Left hindlimb (tissue), 1 donor: ENCODE measurements at regions not wholly inside any gene's neighbourhood (a gene's known extent, or its start where the extent isn't known, plus 50 kb on each side); places are given as distances from the start of the nearest gene placed in this dataset.
"Not testable (repeated sequence)": the region's sequence is repeated elsewhere in the genome, so short reads cannot be mapped to it uniquely, and the experiment has no call there.

Experiments used
- DNase-seq: peaks from one replicate; pipeline ENCODE4 v3.0.0-alpha.2; 2018

DNA sequence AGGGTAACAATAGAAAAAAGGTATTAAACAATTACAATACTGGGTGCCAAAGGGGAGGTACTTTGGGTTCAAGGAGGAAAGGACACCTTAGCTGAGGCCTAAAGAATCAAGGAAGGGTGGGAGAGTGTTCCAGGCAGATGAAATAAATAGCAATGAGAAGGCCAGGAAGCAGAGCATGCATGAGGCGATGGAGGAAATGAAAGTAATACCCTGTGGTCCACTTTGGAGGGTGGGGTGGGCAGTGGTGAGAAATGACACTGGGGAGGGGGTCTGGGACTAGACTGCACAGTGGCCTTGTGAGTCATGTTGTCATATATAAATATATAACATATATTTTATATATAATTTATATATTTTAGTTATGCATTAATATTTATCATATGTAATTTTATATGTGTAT lies 55.9 kb downstream of the BHLHE40 start:
- no peak for DNase-seq

DNA sequence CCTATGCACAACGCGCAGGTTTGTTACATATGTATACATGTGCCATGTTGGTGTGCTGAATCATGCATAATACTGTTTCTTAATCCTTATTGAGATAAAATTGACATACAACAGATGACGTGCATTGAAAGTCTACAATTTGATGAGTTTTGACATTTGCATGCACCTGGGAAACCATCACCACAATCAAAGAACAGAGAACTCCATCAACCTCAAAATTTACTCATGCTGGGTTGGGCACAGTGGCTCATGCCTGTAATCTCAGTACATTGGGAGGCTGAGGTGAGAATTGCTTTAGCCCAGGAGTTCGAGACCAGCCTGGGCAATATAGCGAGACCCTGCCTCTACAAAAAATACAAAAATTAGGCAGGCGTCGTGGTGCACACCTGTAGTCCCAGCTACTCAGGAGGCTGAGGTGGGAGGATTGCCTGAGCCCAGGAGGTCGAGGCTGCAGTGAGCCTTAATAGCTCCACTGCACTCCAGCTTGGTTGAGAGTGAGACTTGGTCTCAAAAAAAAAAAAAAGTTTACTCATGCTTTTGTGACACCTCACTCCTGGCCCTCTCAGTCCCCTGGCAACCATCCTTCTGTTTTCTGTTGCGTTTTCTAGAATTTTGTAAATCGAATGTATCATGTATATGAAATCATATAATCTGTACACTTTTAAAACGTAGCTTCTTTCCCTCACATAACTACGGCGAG lies 56.6 kb downstream of the BHLHE40 start:
- DNase-seq = no peak

DNA sequence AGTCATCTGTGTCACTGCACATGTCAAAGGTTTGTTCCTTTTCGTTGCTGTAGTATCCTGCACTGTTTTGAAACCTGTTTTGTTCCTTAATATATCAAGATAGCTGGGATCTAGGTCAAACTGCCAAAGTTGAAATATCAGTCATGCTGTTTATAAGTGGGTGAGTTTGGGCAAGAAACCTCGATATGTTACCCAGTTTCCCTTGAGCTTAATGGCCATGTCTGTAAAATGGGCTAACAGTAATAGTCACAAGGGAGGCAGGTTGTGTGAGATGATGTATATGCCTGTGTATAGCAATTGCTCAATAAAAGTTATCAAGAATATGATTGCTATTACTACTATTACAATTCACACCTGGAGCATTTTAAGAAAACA lies 57.1 kb downstream of the BHLHE40 start:
- DNase-seq = no peak

DNA sequence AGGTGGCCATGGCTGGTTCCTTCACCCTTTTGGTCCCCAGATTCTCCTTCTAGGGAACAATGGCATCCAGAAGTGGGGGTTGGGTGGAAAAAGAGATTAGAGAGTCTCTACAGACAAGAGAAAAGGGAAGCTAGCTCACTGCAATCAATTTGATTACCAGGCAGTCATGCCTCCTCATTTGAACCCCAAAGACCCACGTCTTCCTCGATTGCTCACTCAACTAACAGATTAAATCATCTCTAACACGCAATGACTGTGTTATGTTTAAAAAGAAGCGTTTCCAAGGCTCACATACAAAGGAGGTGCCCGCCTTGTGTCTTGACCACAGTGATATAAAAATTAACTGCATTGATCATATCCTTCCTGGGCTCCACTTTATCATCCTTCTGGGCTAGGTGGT lies 57.6 kb downstream of the BHLHE40 start:
- DNase-seq = no peak

DNA sequence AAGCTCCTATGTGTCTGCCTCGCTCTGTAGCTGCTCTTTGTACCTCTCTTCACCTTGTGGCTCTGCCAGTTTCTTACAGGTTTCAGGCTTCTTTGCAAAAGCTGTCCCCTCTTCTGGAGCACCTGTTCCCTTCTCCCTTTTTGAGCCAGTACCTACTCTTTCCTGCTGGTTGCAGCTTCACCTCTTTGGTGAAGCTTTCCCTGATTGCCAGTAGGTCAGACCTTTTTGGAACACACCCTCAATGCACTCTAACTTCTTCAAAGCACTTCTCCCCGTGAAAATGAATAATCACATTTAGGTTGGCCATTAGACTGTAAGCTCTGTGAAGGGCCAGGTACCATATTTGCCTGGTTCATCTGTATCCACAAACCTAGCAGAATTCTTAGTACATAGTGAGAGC lies 60.3 kb downstream of the BHLHE40 start:
- DNase-seq = no peak

DNA sequence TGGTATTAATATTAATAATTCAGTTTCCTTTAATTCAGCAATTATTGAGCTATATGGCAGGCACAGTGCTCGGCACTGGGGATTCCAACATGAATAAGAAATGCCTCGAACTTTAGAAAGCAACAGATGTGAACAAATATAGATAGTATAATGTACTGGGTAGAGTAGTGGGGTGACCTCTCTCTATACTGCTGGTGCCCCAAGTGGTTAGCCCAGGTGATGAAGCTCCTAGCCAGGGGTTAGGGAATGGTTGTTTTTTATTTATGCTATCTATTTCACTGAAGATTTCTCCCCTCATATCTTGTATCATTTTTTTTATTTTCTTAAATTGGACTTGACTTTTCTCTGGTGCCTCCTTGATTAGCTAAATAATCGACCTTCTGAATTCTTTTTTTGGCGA lies 62.1 kb downstream of the BHLHE40 start:
- DNase-seq = no peak

DNA sequence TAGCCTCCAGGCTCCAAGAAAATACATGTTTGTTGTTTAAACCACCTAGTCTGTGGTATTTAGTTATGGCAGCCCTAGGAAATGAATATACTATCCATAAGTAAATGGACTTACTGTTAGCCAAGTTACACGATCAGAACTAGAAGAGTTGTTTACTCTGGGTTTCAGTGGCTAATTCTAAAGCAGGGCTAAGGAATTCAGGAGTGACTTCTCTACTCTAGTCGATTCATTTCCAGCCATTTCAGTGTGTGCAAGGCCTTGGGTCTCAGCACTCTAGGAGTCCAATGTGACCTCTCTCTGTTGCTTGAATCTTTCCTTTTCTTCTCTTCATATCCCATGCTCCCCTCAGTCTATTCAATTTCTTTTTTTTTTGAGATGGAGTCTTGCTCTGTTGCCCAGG lies 66.7 kb downstream of the BHLHE40 start:
- DNase-seq = no peak

DNA sequence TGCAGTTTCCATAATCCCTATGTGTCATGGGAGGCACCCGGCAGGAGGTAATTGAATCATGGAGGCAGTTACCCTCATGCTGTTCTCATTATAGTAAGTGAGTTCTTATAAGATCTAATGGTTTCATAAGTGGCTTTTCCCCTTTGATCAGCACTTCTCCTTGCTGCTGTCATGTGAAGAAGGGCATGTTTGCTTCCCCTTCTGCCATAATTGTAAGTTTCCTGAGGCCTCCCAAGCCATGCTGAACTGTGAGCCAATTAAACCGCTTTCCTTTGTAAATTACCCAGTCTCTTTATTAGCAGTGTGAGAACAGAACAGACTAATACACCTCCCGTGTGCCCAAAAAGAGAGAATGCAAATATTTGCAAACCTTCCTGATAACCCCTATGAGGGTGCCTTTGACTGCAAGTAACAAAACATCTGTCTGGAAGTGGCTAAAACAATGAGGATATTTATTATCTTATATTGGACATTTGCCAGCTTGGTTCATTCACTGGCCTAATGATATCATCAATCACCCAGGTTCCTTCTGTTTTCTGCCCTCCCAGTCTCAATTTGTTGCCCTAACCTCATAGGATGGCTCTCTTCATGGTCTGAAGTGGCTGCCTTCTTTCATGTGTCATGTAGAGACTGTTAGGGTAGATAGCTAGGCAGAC lies 68.7 kb downstream of the BHLHE40 start:
- no peak for DNase-seq

DNA sequence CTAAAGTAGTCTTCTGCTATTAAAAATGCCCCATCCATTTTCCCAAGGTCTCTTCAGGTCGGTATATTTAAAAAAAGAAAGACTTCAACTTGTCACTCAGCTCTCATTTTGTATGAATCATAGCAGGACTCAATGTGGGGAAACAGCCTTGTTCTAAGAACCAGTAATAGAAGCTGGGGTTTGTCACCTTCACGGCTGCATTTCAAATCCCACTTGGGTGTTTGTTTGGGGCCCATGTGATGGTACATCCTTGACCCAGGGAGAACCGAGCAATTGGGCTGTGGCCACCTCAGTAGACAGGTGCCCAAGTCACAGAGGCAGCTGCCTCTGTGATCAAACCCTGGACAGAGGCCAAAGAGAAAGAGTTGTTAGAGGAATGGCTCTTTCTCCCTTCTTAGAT lies 70.3 kb upstream of the ARL8B start:
- no peak for DNase-seq

DNA sequence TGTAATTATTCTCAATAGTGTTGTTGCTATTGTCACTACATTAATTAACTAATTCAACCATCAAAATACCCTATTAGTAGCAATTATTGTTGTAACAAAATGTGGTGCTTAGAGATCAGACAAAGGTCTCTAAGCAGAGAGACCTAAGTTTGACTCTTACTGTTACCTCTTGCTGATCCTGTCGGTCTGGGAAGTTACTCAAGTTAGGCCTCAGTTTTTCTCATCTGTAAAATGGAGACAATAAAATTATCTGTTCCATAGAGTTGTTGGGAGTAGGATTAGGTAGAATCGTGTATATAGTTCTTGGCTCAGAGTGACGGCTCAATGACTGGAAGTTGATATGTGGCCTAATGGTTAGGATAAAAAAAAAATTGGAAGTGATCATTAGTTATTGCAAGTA lies 69.8 kb upstream of the ARL8B start:
- DNase-seq = no peak

DNA sequence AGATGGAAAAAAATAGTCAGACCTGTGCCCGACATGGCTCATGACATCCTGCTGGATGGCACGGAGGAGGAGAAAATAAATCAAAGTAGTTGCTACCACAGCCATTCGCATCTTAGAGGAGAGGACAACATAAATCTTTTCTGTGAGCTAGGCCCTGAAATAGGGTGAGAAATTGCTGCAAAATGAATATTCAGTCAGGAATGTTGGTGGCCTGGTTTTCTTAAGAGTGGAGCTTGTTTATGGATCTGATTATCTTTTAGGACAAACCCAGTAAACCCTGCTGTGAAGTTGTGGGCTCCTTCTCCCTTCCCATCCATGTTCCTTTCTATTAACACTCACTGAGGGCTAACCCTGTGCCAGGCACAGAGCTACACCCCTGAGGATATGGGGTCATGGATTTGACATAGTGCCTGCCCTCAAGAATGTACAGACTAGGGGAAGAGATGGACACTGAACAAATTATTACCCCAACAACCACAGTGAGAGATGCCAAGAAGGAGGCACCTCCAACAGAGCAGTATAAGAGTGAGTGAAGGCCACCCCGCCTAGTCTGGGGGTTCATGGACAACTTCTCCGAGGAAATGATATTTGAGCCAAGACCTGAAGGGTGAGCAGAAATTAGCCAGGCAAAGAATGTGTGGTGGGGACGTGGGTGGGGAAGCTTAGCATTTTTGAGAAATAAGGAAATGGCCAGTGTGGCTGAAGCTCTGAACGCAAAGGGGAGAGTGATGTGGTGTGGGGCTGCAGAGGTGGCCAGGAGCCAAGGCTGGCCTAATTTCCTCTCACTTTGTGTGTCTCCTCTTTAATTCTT lies 68.9 kb upstream of the ARL8B start:
- peak; percentile 45 for DNase-seq

DNA sequence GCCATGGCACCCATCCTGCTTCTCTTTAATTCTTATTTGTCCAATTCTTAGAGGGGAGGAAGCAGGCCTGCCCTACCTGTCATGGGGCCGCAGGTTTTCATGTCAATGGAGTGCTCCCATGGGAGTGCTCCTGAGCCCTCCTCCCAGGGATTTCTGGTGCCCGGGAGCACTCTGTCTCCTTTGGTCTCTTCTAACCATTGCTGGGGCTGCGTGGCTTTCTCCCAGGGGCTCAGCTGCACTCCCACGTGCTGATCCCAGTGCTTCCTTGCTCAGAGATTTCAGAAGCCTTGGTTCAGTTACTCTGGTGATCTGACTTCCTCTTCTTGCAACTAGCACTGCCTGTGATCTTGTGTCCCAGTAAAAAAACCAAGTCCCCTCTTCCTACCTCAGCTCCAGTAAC lies 68.0 kb upstream of the ARL8B start:
- peak; percentile 38 for DNase-seq

DNA sequence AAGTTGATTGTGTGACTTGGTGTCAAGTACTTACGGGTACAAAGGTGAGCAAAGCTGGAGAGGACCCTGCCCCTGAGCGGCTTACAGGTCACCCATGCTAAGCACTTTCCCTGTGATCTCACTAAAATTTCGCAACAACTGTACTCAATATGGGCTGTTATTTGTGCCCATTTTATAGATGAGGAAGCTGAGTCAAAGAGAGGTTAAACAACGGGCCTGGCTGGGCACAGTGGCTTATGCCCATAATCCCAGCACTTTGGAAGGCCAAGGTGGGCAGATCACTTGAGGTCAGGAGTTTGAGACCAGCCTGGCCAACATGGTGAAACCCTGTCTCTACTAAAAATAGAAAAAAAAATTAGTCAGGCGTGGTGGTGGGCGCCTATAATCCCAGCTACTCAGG lies 67.5 kb upstream of the ARL8B start:
- not testable (repeated sequence) for DNase-seq

DNA sequence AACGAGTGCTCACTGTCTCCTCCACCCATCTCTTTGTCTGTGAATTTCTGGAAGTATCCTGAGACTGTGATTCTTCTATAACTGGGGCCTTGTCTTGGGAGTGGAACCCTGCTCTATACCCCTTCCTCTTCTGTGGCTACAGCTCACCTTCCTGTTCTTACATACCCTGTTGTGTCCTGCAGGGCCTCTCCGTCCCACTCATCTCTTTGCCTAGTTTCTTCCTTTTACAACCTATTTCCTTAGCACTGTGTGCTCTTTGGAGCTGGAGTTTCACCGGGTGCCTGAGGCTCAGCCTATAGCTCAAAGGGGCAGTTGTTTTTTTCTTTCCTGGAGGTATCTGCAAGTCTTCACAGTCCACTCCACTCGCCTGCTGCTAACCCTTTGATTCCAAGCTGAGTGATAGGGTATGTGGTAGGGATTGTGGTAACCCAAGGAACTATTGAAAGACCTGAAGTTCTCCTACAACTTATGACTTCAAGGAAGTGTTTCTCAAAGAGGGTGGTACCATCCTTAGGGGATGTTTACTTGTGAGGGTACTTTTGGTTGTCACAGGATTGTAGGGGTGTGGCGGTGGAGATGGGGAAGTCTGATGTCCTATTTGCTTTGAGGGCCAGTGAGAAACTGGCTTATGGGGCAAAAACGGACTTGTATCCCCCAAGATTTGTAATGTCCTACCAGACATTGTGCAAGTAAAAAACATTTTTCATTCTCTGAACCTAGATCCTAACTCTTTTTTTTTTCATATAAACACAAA lies 66.6 kb upstream of the ARL8B start:
- DNase-seq = no peak

DNA sequence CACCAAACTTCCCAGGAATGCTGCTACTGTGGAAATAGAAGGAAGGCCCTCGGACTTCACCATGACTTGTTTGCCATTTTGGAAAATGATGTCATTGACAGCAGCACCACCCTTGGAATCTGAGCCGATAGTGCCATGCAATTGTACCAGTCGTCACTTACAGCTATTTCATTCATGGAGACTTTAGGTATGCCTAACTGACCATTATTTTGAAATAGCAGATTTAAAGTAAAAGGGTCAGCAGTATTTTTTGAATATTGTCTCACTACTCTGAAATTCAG lies 66.0 kb upstream of the ARL8B start:
- no peak for DNase-seq

DNA sequence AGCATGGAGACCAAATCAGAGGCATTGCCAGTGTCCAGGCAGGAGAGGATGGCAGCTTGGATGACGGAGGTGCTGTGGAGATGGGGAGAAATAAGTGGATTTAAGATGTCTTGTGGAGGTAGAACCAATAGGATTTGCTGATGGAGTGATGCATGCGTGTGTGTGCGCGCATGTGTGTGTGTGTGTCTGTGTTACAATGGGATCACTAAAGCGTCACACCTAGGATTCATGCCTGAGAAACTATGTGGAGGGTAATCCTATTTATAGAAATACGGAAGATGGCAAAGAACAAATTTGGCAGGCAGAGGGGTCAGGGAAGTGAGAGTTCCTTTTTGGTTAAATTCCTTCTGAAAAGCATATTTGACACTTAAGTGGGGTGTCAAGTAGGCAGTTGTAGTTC lies 64.8 kb upstream of the ARL8B start:
- DNase-seq = no peak

DNA sequence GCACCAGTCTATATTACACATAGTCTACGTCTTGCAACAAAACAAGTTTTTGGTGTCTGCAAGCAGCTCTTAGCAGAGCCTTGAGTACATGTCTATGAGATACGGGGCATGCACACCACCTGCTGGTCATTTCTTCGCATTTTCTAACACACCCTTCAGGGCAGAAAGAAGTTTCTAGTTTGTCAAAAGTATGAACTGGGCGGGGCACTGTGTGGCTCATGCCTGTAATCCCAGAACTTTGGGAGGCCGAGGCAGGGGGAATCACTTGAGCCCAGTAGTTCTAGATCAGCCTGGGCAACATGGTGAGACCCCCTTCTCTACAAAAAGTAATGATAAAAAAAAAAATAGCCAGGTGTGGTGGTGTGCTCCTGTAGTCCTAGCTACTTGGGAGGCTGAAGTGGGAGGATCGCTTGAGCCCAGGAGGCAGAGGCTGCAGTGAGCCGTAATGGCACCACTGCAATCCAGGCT lies 64.2 kb upstream of the ARL8B start:
- DNase-seq = peak; percentile 80

DNA sequence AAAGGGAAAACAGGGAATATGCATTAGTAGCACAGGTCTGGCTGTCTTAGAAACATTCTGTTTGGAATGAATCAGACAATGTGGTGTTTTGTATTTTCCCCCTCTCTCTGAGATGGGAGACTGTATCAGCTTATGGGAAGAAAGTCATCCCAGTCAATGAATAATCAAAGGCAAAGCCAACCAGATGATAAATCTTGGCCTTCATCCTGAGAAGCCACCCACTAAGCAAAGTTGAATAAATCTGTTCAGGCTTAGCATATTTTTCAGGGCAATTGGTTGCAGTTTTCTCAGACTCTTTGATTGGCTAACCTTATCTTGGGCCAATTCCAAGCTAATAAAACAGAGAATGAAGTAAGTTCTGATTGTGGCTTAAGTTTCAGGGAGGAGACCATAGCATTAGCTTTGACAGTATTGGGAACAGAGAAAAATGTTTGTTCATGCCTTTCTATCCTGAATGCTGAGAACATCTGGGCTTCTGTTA lies 63.6 kb upstream of the ARL8B start:
- no peak for DNase-seq

DNA sequence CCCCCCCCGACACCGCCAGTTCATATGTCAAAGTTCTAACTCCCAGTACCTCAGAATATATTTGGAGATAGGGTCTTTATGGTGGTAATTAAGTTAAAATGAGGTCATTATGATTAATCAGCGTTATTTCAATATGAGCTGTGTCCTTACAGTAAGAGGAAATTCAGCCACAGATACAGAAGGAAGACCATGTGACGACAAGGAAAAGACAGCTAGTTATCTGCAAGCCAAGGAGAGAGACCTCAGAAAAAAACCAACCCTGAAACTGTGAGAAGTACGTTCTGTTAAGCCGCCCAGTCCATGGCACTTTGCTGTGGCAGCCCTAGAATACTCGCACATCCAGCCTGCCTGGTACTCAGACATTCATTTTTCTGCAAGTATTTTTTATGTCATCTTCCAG lies 62.3 kb upstream of the ARL8B start:
- DNase-seq = no peak

DNA sequence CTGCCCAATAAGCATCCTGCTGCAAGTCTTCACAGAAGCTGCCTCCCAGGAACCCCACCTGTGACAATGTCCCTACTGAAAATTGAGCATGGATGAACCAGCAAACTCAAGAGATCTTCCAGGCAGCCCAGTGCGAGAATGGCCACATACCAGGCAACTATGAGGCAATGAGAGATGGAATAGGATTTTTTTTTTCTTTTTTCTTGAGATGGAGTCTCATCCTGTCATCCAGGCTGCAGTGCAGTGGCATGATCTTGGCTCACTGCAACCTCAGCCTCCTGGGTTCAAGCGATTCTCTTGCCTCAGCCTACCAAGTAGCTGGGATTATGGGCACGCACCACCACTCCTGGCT lies 60.9 kb upstream of the ARL8B start:
- DNase-seq = no peak

DNA sequence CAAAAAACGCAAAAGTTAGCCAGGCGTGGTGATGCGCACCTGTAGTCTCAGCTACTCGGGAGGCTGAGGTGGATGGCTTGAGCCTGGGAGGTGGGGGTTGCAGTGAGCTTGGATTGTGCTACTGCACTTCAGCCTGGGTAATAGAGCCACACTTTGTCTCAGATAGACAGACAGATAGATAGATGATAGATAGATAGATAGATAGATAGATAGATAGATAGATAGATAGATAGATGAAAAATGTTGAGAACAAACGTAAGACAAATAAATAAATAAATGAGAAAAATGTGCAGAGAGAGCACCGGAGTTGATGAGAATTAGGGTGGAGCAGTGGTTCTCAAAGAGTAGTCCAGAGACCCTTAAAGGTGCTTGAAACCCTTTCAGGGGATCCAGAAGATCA lies 58.4 kb upstream of the ARL8B start:
- DNase-seq = no peak

DNA sequence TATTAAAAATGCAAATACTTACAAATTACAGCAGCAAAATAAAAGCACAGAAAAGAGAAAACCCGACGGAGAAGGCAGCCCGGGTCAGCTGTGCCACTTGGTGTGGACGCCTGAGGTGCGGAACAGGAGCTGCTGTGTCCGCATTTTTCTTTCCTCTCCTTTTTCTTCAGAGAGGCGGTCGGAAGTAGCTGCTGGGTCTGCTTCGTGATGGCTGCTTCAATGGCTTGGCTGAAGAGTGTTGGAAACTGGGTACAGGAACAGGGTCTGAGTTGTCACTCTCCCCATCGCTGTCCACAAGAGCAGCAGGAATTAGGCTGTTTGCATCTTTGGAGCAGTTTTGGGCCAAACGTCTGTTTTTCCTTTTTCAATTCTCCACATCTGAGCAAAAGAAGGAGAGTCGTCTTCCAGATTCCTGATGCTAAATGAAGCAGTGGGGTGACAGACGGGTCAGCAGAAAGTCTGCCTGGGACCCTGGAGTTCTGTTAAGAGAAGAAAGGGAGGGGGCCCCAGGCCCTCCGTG lies 53.5 kb upstream of the ARL8B start:
- DNase-seq = no peak

DNA sequence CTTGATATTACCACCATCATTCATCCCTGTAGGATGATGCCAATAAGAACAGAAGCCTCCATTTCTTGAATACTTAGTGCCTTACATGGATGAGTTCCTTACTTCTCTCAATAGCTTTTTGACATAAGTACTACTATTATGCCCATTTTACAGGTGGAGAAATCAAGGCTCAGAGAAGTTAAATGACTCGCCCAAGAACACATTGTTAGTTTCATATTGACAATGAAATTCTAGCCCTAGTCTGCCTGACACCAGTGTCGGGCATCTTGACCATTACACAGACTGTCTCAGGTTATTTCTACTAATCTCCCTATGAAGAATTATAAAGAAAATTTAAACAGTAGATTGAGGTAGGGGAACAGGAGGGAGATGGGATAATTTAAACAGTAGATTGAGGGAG lies 52.5 kb upstream of the ARL8B start:
- no peak for DNase-seq
